Fibroblast of lung (primary cell): ENCODE measurements at regions not wholly inside any gene's neighbourhood (a gene's known extent, or its start where the extent isn't known, plus 50 kb on each side); places are given as distances from the start of the nearest gene placed in this dataset.

Experiments used
- CTCF ChIP-seq, 2 donors: IDR thresholded peaks in 1 of 2; conservative IDR thresholded peaks in 1 of 2; 1 replicate in 1 of 2; 2 replicates in 1 of 2; pipeline ENCODE4 v1.5.1; 2011 to 2012; ENCODE audit warnings: low read length in 2 of 2, control low read depth in 1 of 2, inconsistent platforms in 1 of 2, low read depth in 1 of 2, mild to moderate bottlenecking in 1 of 2
- EZH2 ChIP-seq: IDR thresholded peaks from 2 replicates; pipeline ENCODE4 v1.5.1; 2012; ENCODE audit warnings: low read length, control low read depth, mild to moderate bottlenecking; ENCODE audit errors: missing control alignments

DNA sequence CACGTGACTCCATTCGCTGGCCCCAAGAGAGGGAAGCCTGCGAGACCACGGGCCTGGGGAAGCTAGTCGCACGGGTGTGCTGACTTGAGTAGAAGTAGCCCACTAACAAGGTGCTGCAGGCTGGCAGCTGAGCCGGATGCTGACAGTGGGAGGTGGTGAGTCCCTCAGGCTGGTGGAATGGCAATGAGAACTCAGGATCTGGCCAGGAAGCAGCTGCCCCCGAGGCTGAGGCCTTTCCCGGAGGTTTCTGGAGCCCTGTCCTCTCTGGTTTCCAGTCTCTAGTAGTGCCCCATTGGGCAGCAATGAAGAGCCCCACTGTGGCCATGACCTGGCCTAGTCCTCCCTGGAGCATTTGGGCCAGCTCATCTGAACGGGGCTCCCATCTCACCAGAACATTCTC lies 366.7 kb upstream of the IRX4 start:
- TF ChIP-seq EZH2 (no peak), CTCF (conservative IDR thresholded peaks at IDR 0.05 in 1 of 2, IDR thresholded peaks at IDR 0.05 in 1 of 2; ENCODE audit: low read depth in 1 of 2, low read length in 2 of 2) (no peak)
